ENCODE measurements at regions not wholly inside any gene's neighbourhood (a gene's known extent, or its start where the extent isn't known, plus 50 kb on each side); places are given as distances from the start of the nearest gene placed in this dataset.

DNA sequence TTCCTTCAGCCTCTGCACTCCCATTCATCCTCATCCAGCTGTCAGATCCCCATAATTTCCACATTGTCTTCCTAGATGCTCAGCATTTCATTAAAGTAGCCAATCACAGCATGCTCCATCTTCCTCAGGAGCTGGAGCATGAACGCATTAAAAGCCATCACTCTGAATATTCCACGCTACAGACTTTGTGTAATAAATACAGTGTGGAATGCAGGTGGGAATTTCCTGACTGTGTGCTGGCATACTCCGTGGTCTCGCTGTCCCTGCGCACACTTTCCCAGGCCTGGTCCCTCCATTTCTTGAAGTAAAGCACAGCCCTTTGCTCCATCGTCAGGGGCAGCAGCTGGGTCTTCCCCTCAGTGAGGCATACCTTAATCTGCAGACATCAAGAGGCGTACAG is 123.7 kb upstream of the NCK2 start:
- no peak for TF ChIP-seq EZH2phosphoT487 (IDR thresholded peaks at IDR 0.05; ENCODE audit: borderline replicate concordance)
- TF ChIP-seq, protein P1, sequence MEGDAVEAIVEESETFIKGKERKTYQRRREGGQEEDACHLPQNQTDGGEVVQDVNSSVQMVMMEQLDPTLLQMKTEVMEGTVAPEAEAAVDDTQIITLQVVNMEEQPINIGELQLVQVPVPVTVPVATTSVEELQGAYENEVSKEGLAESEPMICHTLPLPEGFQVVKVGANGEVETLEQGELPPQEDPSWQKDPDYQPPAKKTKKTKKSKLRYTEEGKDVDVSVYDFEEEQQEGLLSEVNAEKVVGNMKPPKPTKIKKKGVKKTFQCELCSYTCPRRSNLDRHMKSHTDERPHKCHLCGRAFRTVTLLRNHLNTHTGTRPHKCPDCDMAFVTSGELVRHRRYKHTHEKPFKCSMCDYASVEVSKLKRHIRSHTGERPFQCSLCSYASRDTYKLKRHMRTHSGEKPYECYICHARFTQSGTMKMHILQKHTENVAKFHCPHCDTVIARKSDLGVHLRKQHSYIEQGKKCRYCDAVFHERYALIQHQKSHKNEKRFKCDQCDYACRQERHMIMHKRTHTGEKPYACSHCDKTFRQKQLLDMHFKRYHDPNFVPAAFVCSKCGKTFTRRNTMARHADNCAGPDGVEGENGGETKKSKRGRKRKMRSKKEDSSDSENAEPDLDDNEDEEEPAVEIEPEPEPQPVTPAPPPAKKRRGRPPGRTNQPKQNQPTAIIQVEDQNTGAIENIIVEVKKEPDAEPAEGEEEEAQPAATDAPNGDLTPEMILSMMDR (IDR thresholded peaks at IDR 0.05 in 2 of 3, conservative IDR thresholded peaks at IDR 0.05 in 1 of 3; ENCODE audit: borderline replicate concordance in 1 of 3, insufficient read depth in 1 of 3, low read depth in 2 of 3, low read length in 2 of 3): no peak

Data from HCT116 (cell line).